ENCODE measurements at regions not wholly inside any gene's neighbourhood (a gene's known extent, or its start where the extent isn't known, plus 50 kb on each side); places are given as distances from the start of the nearest gene placed in this dataset.

DNA sequence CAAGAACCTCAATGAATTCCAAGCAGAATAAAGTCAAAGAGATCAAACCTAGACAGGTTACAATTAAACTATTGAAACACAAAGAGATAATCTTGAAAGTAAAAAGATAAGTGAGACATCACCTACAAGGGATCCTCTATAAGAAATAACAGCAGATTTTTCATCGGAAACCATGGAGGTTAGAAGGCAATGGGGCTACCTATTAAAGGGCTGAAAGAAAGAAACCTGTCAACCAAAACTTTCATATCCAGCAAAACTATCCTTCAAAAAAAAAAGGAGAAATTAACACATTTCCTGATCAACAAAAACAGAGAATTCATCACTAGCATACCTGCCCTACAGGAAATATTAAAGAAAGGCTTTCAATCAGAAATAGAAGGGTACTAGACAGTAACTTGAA, 244.9 kb downstream of the ARHGAP12 start:
- Histone ChIP-seq H2AFZ (ENCODE audit: low read depth, low read length) (no peak overlapping the region), H3K9me3 (ENCODE audit: insufficient read depth, low read length, severe bottlenecking) (peaks cover 25% of the 10 kb centered on the region), H3K27ac (ENCODE audit: low read length) (no peak overlapping the region), H3K79me2 (ENCODE audit: insufficient read depth, low read length) (no peaks in the 10 kb centered on the region), H3K9ac (ENCODE audit: low read depth, low read length) (no peak overlapping the region), H3K4me1 (ENCODE audit: insufficient read depth, low read length) (no peaks in the 10 kb centered on the region), H3K4me2 (ENCODE audit: insufficient read depth, low read length) (no peak overlapping the region), H3K4me3 (ENCODE audit: low read depth in 1 of 2, low read length in 2 of 2) (no peak overlapping the region), H3K27me3 (ENCODE audit: insufficient read depth, low read length, poor library complexity) (no peaks in the 10 kb centered on the region), H4K20me1 (ENCODE audit: insufficient read depth, low read length) (no peaks in the 10 kb centered on the region), H3K36me3 (ENCODE audit: insufficient read depth, low read length) (no peaks in the 10 kb centered on the region)
- ATAC-seq (ENCODE audit: insufficient read depth, low read depth) (no peak), DNase-seq (no peak)
- TF ChIP-seq EZH2 (IDR thresholded peaks at IDR 0.05; ENCODE audit: borderline replicate concordance, low read depth, low read length, severe bottlenecking), result no peak
- TF ChIP-seq, protein P1, sequence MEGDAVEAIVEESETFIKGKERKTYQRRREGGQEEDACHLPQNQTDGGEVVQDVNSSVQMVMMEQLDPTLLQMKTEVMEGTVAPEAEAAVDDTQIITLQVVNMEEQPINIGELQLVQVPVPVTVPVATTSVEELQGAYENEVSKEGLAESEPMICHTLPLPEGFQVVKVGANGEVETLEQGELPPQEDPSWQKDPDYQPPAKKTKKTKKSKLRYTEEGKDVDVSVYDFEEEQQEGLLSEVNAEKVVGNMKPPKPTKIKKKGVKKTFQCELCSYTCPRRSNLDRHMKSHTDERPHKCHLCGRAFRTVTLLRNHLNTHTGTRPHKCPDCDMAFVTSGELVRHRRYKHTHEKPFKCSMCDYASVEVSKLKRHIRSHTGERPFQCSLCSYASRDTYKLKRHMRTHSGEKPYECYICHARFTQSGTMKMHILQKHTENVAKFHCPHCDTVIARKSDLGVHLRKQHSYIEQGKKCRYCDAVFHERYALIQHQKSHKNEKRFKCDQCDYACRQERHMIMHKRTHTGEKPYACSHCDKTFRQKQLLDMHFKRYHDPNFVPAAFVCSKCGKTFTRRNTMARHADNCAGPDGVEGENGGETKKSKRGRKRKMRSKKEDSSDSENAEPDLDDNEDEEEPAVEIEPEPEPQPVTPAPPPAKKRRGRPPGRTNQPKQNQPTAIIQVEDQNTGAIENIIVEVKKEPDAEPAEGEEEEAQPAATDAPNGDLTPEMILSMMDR (IDR thresholded peaks at IDR 0.05; ENCODE audit: borderline replicate concordance, extremely low read depth, low read length, poor library complexity, severe bottlenecking), result no peak

DNA sequence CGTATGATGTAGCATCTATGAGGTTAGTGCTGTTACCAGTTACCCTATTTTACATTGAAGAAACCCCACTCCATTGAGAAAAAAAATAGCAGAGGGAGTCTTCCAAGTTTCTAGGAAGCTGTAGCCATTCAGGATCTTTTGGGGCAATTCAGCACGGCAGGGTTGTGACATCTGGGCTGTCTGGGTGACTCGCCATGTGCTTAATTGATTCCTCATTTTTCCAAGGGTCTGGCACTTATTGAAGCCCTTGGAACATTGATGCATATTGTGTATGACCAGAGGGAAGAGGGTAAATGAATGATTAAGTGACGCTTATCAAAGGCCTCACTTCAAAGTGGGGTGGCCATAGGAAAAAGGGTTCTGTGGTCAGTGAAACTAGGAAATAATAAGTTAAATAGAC, 248.7 kb downstream of the ARHGAP12 start:
- no peak overlapping the region for H3K4me2 ChIP-seq (ENCODE audit: insufficient read depth, low read length)
- H3K27me3 ChIP-seq (ENCODE audit: insufficient read depth, low read length, poor library complexity), result no peaks in the 10 kb centered on the region
- no peak overlapping the region for H2AFZ ChIP-seq (ENCODE audit: low read depth, low read length)
- H3K27ac ChIP-seq (ENCODE audit: low read length), result no peak overlapping the region
- no peaks in the 10 kb centered on the region for H4K20me1 ChIP-seq (ENCODE audit: insufficient read depth, low read length)
- H3K4me1 ChIP-seq (ENCODE audit: insufficient read depth, low read length), result no peaks in the 10 kb centered on the region
- no peak overlapping the region for H3K9ac ChIP-seq (ENCODE audit: low read depth, low read length)
- no peak for DNase-seq
- no peaks in the 10 kb centered on the region for H3K79me2 ChIP-seq (ENCODE audit: insufficient read depth, low read length)
- ATAC-seq (ENCODE audit: insufficient read depth, low read depth), result no peak
- H3K36me3 ChIP-seq (ENCODE audit: insufficient read depth, low read length), result no peaks in the 10 kb centered on the region
- H3K4me3 ChIP-seq (ENCODE audit: low read depth in 1 of 2, low read length in 2 of 2), result no peak overlapping the region
- H3K9me3 ChIP-seq (ENCODE audit: insufficient read depth, low read length, severe bottlenecking), result peaks cover 30% of the 10 kb centered on the region
- TF ChIP-seq, protein P1 (IDR thresholded peaks at IDR 0.05; ENCODE audit: borderline replicate concordance, extremely low read depth, low read length, poor library complexity, severe bottlenecking), result no peak
- TF ChIP-seq EZH2 (IDR thresholded peaks at IDR 0.05; ENCODE audit: borderline replicate concordance, low read depth, low read length, severe bottlenecking), result no peak

DNA sequence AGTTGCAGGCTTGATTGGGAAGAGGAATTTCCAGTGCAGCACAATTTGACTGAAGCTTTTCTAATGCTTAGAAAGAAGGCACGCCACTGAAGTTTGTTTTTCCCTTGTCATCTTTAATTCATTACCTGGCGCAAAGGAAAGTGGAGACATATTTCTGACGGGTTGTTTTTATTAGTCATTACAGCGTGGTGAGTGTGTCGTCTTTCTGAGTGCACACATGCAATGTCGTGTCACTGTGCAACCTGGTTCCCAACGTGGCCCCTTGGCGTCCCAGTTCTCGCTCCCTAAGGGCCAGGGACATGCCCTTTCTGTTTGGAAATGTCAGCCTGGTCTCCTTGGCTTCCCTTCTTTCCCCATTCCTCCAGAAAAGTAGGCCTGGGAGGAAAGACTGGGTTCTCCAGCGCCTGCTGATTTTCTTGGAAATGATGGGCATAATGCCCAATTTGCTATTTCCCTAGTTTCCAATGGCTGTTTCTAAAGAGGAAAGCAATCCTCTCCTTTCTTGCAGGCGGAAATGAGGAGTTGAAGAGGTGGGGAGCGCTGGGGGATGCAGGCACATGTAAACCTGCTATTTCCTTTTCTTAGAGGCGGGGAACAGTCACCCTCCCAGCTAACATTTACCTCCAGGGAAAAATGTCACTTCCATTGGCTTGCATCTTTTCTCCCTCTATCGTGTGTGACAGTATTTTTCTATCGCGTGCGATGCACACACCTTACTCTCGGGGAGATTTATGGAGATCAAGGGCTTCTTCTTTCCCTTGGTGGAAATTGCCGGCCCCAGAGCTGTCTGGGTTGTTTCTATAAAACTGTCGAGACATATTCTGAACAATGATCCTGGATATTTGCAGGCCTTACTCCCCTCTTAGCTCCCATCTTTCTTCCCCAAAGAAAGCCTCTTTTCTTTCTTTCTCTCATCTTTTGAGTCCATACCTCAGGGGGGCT, 249.8 kb downstream of the ARHGAP12 start:
- ATAC-seq (ENCODE audit: insufficient read depth, low read depth) (no peak), DNase-seq (no peak)
- no peaks in the 10 kb centered on the region for H3K79me2 ChIP-seq (ENCODE audit: insufficient read depth, low read length)
- TF ChIP-seq, protein P1 (IDR thresholded peaks at IDR 0.05; ENCODE audit: borderline replicate concordance, extremely low read depth, low read length, poor library complexity, severe bottlenecking), result no peak
- no peak for TF ChIP-seq EZH2 (IDR thresholded peaks at IDR 0.05; ENCODE audit: borderline replicate concordance, low read depth, low read length, severe bottlenecking)
- no peaks in the 10 kb centered on the region for H3K36me3 ChIP-seq (ENCODE audit: insufficient read depth, low read length)
- peaks cover 22% of the 10 kb centered on the region for H3K9me3 ChIP-seq (ENCODE audit: insufficient read depth, low read length, severe bottlenecking)
- H3K4me1 ChIP-seq (ENCODE audit: insufficient read depth, low read length), result no peaks in the 10 kb centered on the region
- H3K4me2 ChIP-seq (ENCODE audit: insufficient read depth, low read length), result no peak overlapping the region
- no peak overlapping the region for H3K9ac ChIP-seq (ENCODE audit: low read depth, low read length)
- no peaks in the 10 kb centered on the region for H4K20me1 ChIP-seq (ENCODE audit: insufficient read depth, low read length)
- H3K4me3 ChIP-seq (ENCODE audit: low read depth in 1 of 2, low read length in 2 of 2), result no peak overlapping the region
- no peaks in the 10 kb centered on the region for H3K27me3 ChIP-seq (ENCODE audit: insufficient read depth, low read length, poor library complexity)
- no peak overlapping the region for H3K27ac ChIP-seq (ENCODE audit: low read length)
- H2AFZ ChIP-seq (ENCODE audit: low read depth, low read length), result no peak overlapping the region
